HepG2 (cell line): ENCODE measurements at regions not wholly inside any gene's neighbourhood (a gene's known extent, or its start where the extent isn't known, plus 50 kb on each side); places are given as distances from the start of the nearest gene placed in this dataset.

ENCODE experiments used
- ATAC-seq: fragments of 200-7000 bp; cut with Tn5 transposase; 3 replicates; pipeline ENCODE4 v1.9.1; 2020; ENCODE audit warnings: mild to moderate bottlenecking, moderate library complexity
- BruUV-seq: library from RNA; stranded (reverse); fragments of 400-500 nt; replicated peaks from 2 replicates; lab custom pipeline; 2021; lab: Mats Ljungman, UMichigan
- CTCF ChIA-PET: fragments of 300-600 bp; formaldehyde crosslinking; extraction: SDS; loops from one replicate; lab custom pipeline; 2021; ENCODE audit warnings: low total read pairs, inconsistent platforms, low intra/inter-chr PET ratio; lab: Yijun Ruan, JAX
- POLR2A ChIA-PET: fragments of 350-600 bp; sonication (Branson Sonifier 250); formaldehyde crosslinking; loops from one replicate; lab custom pipeline; 2020; ENCODE audit warnings: antibody characterized with exemption, inconsistent platforms; lab: Yijun Ruan, JAX
- DNase-seq: peaks from one replicate; pipeline ENCODE4 v3.0.0-alpha.2; 2015; ENCODE audit warnings: low spot score
- FAIRE-seq: peaks from 3 replicates; lab custom pipeline; 2011; peaks lifted over from hg19 to GRCh38; lab: Jason Lieb, UNC
- H2AFZ ChIP-seq: one replicate; pipeline ENCODE4 v1.6.1; 2011; ENCODE audit warnings: low read length, inconsistent platforms
- H3K27ac ChIP-seq: fragments of 300-600 bp; 3 replicates; pipeline ENCODE4 v1.8.0; 2011; ENCODE audit warnings: mixed run types, mild to moderate bottlenecking, mixed read lengths, low read length, inconsistent platforms; ENCODE audit not compliant: insufficient read depth; ENCODE audit errors: extremely low read length
- H3K27me3 ChIP-seq, 2 experiments: fragments of 200-600 bp in 1 of 2; 2 replicates in 1 of 2; 3 replicates in 1 of 2; pipeline versions ENCODE4 v1.6.0 to v1.8.0; 2011; ENCODE audit warnings: low read length in 2 of 2, mild to moderate bottlenecking in 2 of 2, moderate library complexity in 2 of 2, inconsistent platforms in 1 of 2; ENCODE audit not compliant: insufficient read depth in 2 of 2, control insufficient read depth in 1 of 2
- H3K36me3 ChIP-seq, 2 experiments: fragments of 200-600 bp in 1 of 2; replicated peaks in 1 of 2; 2 replicates in 1 of 2; 3 replicates in 1 of 2; pipeline versions ENCODE4 v1.5.1 to v1.8.0; 2011; ENCODE audit warnings: low read length in 2 of 2, inconsistent platforms in 1 of 2; ENCODE audit not compliant: insufficient read depth in 2 of 2, control insufficient read depth in 1 of 2
- H3K4me1 ChIP-seq: 2 replicates; pipeline ENCODE4 v1.5.1; 2012; ENCODE audit warnings: low read length, inconsistent platforms; ENCODE audit not compliant: insufficient read depth
- H3K4me2 ChIP-seq: 2 replicates; pipeline ENCODE4 v1.6.0; 2011; ENCODE audit warnings: low read depth, low read length, inconsistent platforms
- H3K4me3 ChIP-seq, 3 experiments: fragments of 200-600 bp in 1 of 3; sonication (generic), shearing (Covaris generic) in 1 of 3; replicated peaks in 1 of 3; 2 replicates each; pipeline ENCODE4 v1.5.1; 2011 to 2016; ENCODE audit warnings: low read length in 3 of 3, inconsistent platforms in 2 of 3, low read depth in 2 of 3, mild to moderate bottlenecking in 2 of 3, control low read depth in 1 of 3, mixed read lengths in 1 of 3; ENCODE audit not compliant: insufficient read depth in 1 of 3
- H3K79me2 ChIP-seq: one replicate; pipeline ENCODE4 v1.6.1; 2011; ENCODE audit warnings: low read length, inconsistent platforms; ENCODE audit not compliant: insufficient read depth
- H3K9ac ChIP-seq: 2 replicates; pipeline ENCODE4 v1.6.0; 2011; ENCODE audit warnings: mild to moderate bottlenecking, low read depth, low read length, inconsistent platforms; ENCODE audit not compliant: insufficient read depth
- H3K9me3 ChIP-seq: 2 replicates; pipeline ENCODE4 v1.5.1; 2012; ENCODE audit warnings: mild to moderate bottlenecking, low read length
- H4K20me1 ChIP-seq: 2 replicates; pipeline ENCODE4 v1.6.0; 2011; ENCODE audit warnings: inconsistent platforms, mild to moderate bottlenecking, low read length, moderate library complexity; ENCODE audit not compliant: insufficient read depth
- BRF2 ChIP-seq: sonication (generic); formaldehyde crosslinking; IDR thresholded peaks from 2 replicates; pipeline ENCODE4 v1.8.1; 2022; ENCODE audit warnings: mild to moderate bottlenecking, missing genetic modification reagents
- CBX5 ChIP-seq: sonication (generic); formaldehyde crosslinking; IDR thresholded peaks from 2 replicates; pipeline ENCODE4 v1.4.0; 2020; ENCODE audit warnings: missing genetic modification reagents, borderline replicate concordance
- CEBPB ChIP-seq: IDR thresholded peaks from 2 replicates; pipeline ENCODE4 v1.6.1; 2011; ENCODE audit warnings: low read depth, low read length, improper control_type of control experiment, borderline replicate concordance
- ISL2 ChIP-seq: sonication (generic); formaldehyde crosslinking; IDR thresholded peaks from 2 replicates; pipeline ENCODE4 v1.5.0; 2020; ENCODE audit warnings: missing genetic modification reagents
- KMT2B ChIP-seq: IDR thresholded peaks from 2 replicates; pipeline ENCODE4 v1.6.1; 2016; ENCODE audit warnings: missing genetic modification reagents, missing compliant biosample characterization
- RBAK ChIP-seq: sonication (generic); formaldehyde crosslinking; IDR thresholded peaks from 2 replicates; pipeline ENCODE4 v1.5.1; 2020; ENCODE audit warnings: mild to moderate bottlenecking, missing genetic modification reagents
- SMAD1 ChIP-seq: sonication (generic); formaldehyde crosslinking; IDR thresholded peaks from 2 replicates; pipeline ENCODE4 v1.4.0; 2020; ENCODE audit warnings: missing genetic modification reagents, low read depth, mild to moderate bottlenecking, borderline replicate concordance
- STAT5B ChIP-seq: sonication (generic); formaldehyde crosslinking; IDR thresholded peaks from 2 replicates; pipeline ENCODE4 v1.4.0; 2020; ENCODE audit warnings: missing genetic modification reagents
- TERF1 ChIP-seq: sonication (generic); formaldehyde crosslinking; IDR thresholded peaks from 2 replicates; pipeline ENCODE4 v1.8.0; 2022; ENCODE audit warnings: mild to moderate bottlenecking, missing genetic modification reagents, moderate library complexity
- ZNF235 ChIP-seq: sonication (generic); formaldehyde crosslinking; IDR thresholded peaks from 2 replicates; pipeline ENCODE4 v1.8.1; 2023; ENCODE audit warnings: mild to moderate bottlenecking, missing genetic modification reagents, borderline replicate concordance
- ZNF652 ChIP-seq: IDR thresholded peaks from 2 replicates; pipeline ENCODE4 v1.6.1; 2016; ENCODE audit warnings: low read depth, borderline replicate concordance
- in situ Hi-C: cut with HindIII; loops from 2 replicates; pipeline ENCODE4 v1.10.0; 2017; ENCODE audit warnings: low pct_unique_long_range_greater_than_20kb; ENCODE audit not compliant: extremely low pct_ligation_motif_present
- intact Hi-C: fragments of 100-400 bp; cut with micrococcal nuclease; formaldehyde crosslinking; loops from one replicate; pipeline ENCODE4 v1.10.0; 2022; ENCODE audit not compliant: unreplicated experiment
- TF ChIP-seq, protein P1 (sequence below): IDR thresholded peaks from 2 replicates; pipeline ENCODE4 v1.6.1; 2016; ENCODE audit warnings: low read depth, control low read depth

DNA sequence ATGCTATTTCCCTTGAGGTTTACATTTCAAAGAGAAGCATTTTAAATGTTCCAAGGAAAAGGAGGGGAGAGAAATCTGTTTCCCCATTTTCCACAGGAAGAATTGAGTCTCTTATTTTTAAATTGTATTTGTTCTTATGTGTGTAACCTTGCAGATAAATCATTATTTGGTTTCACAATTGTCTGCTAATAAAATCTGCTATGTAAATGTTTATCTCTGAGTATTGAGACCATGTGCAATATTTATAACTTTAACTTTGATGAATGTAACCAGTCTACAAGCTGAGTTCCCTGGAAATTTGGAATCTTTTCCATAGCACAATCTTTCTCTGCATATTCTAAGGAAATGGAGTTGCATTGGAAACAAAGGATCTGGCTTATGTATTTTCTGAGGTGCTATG is 209.6 kb downstream of the PTBP2 start:
- no TSS peak for BruUV-seq
- DNase-seq (no peak), ATAC-seq (no peak), FAIRE-seq (no peak)
- ChIA-PET CTCF (no interaction called here), POLR2A (no interaction called here)
- no peak overlapping the region for H2AFZ ChIP-seq
- no peaks in the 10 kb centered on the region for H3K4me1 ChIP-seq
- H3K36me3 ChIP-seq, result no peaks in the 10 kb centered on the region
- no peaks in the 10 kb centered on the region for H3K79me2 ChIP-seq
- no peak overlapping the region for H3K4me3 ChIP-seq
- H3K27ac ChIP-seq, result no peak overlapping the region
- H3K27me3 ChIP-seq, result no peaks in the 10 kb centered on the region
- intact Hi-C loops, result no loop called here
- in situ Hi-C loops, result no loop called here
- no peaks in the 10 kb centered on the region for H3K9me3 ChIP-seq
- H3K4me2 ChIP-seq, result no peak overlapping the region
- no peak overlapping the region for H3K9ac ChIP-seq
- H4K20me1 ChIP-seq, result no peaks in the 10 kb centered on the region
- no peak for TF ChIP-seq ZNF235
- TF ChIP-seq RBAK (CRISPR knock-in tag), result no peak
- no peak for TF ChIP-seq CEBPB
- no peak for TF ChIP-seq BRF2 (CRISPR knock-in tag)
- no peak for TF ChIP-seq ZNF652
- no peak for TF ChIP-seq KMT2B (CRISPR knock-in tag)
- no peak for TF ChIP-seq STAT5B (CRISPR knock-in tag)
- TF ChIP-seq CBX5 (CRISPR knock-in tag), result no peak
- TF ChIP-seq, protein P1, sequence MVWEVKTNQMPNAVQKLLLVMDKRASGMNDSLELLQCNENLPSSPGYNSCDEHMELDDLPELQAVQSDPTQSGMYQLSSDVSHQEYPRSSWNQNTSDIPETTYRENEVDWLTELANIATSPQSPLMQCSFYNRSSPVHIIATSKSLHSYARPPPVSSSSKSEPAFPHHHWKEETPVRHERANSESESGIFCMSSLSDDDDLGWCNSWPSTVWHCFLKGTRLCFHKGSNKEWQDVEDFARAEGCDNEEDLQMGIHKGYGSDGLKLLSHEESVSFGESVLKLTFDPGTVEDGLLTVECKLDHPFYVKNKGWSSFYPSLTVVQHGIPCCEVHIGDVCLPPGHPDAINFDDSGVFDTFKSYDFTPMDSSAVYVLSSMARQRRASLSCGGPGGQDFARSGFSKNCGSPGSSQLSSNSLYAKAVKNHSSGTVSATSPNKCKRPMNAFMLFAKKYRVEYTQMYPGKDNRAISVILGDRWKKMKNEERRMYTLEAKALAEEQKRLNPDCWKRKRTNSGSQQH (CRISPR knock-in tag), result no peak
- no peak for TF ChIP-seq ISL2 (CRISPR knock-in tag)
- no peak for TF ChIP-seq SMAD1
- no peak for TF ChIP-seq TERF1 (CRISPR knock-in tag)
